GM21619 (cell line): ENCODE measurements at regions not wholly inside any gene's neighbourhood (a gene's known extent, or its start where the extent isn't known, plus 50 kb on each side); places are given as distances from the start of the nearest gene placed in this dataset.
A peak's percentile ranks its signal among the peaks of the same experiment; 100 is the strongest.
"Not testable (repeated sequence)": the region's sequence is repeated elsewhere in the genome, so short reads cannot be mapped to it uniquely, and the experiment has no call there.

Experiments used
- ATAC-seq: cut with Tn5 transposase; IDR thresholded peaks from one replicate; pipeline ENCODE4 v1.9.1; 2021; ENCODE audit not compliant: unreplicated experiment

- ATAC-seq = no peak
Measured at GRCh38 chr3:103437883-103438282, 1003.1 kb downstream of the ZPLD1 start.

- ATAC-seq = peak; percentile 81
Measured at GRCh38 chr3:103440539-103441203, 1005.9 kb downstream of the ZPLD1 start.

GRCh38 chr3:103446953-103447629 lies 1012.3 kb downstream of the ZPLD1 start:
- ATAC-seq = no peak

- ATAC-seq = no peak
Measured at GRCh38 chr3:103453152-103453551, 1018.3 kb downstream of the ZPLD1 start.

GRCh38 chr3:103459815-103460214 lies 1025.0 kb downstream of the ZPLD1 start:
- no peak for ATAC-seq

GRCh38 chr3:103470498-103470897 lies 1035.7 kb downstream of the ZPLD1 start:
- no peak for ATAC-seq

- ATAC-seq = no peak
Measured at GRCh38 chr3:103494011-103494410, 1059.2 kb downstream of the ZPLD1 start.

GRCh38 chr3:103494512-103494911 lies 1059.7 kb downstream of the ZPLD1 start:
- no peak for ATAC-seq

- ATAC-seq = no peak
Measured at GRCh38 chr3:103495186-103495585, 1060.4 kb downstream of the ZPLD1 start.

- no peak for ATAC-seq
Measured at GRCh38 chr3:103499132-103499900, 1064.5 kb downstream of the ZPLD1 start.

- ATAC-seq = no peak
Measured at GRCh38 chr3:103499967-103500366, 1065.2 kb downstream of the ZPLD1 start.

GRCh38 chr3:103510760-103511159 lies 1075.9 kb downstream of the ZPLD1 start:
- no peak for ATAC-seq

GRCh38 chr3:103511891-103512290 lies 1077.1 kb downstream of the ZPLD1 start:
- no peak for ATAC-seq

GRCh38 chr3:103512595-103512994 lies 1077.8 kb downstream of the ZPLD1 start:
- no peak for ATAC-seq

GRCh38 chr3:103513003-103513402 lies 1078.2 kb downstream of the ZPLD1 start:
- ATAC-seq = no peak

- ATAC-seq = no peak
Measured at GRCh38 chr3:103515116-103515515, 1080.3 kb downstream of the ZPLD1 start.

- ATAC-seq = no peak
Measured at GRCh38 chr3:103516950-103517349, 1082.1 kb downstream of the ZPLD1 start.

GRCh38 chr3:103531327-103531726 lies 1096.5 kb downstream of the ZPLD1 start:
- not testable (repeated sequence) for ATAC-seq

GRCh38 chr3:103532986-103533385 lies 1098.2 kb downstream of the ZPLD1 start:
- ATAC-seq = no peak

GRCh38 chr3:103554451-103554850 lies 1119.6 kb downstream of the ZPLD1 start:
- ATAC-seq = no peak

GRCh38 chr3:103564116-103564515 lies 1129.3 kb downstream of the ZPLD1 start:
- ATAC-seq = not testable (repeated sequence)

GRCh38 chr3:103585809-103586208 lies 1151.0 kb downstream of the ZPLD1 start:
- no peak for ATAC-seq
